Spleen (tissue), 7 donors: ENCODE measurements at regions not wholly inside any gene's neighbourhood (a gene's known extent, or its start where the extent isn't known, plus 50 kb on each side); places are given as distances from the start of the nearest gene placed in this dataset.

ENCODE experiments used
- POLR2A ChIP-seq, 3 donors: fragments of 450-650 bp; IDR thresholded peaks; one replicate each; pipeline ENCODE4 v1.5.1; 2017; ENCODE audit warnings: antibody characterized with exemption in 3 of 3, mild to moderate bottlenecking in 1 of 3
- POLR2AphosphoS5 ChIP-seq, 3 donors: sonication (generic); formaldehyde crosslinking; IDR thresholded peaks; one replicate each; pipeline ENCODE4 v1.5.1; 2017; ENCODE audit warnings: antibody characterized with exemption in 3 of 3
- TF ChIP-seq, protein P1 (sequence below), 11 experiments: fragments of 200-600 bp in 7 of 11; fragments of 450-650 bp in 4 of 11; sonication (generic) in 4 of 11; IDR thresholded peaks in 8 of 11; conservative IDR thresholded peaks in 3 of 11; 1 replicate in 7 of 11; 2 replicates in 4 of 11; pipeline versions ENCODE4 v1.4.0 to v1.8.0; 2016 to 2021; ENCODE audit warnings: antibody characterized with exemption in 11 of 11, inconsistent platforms in 4 of 11, mild to moderate bottlenecking in 1 of 11
- donor health status: DM: no; HTN: no; CAD: no; lungs with moderate emphysema.
- donor health status: DM: no; HTN: no; CAD: no.
- donor health status: DM: no; HTN: no; CAD: no.

DNA sequence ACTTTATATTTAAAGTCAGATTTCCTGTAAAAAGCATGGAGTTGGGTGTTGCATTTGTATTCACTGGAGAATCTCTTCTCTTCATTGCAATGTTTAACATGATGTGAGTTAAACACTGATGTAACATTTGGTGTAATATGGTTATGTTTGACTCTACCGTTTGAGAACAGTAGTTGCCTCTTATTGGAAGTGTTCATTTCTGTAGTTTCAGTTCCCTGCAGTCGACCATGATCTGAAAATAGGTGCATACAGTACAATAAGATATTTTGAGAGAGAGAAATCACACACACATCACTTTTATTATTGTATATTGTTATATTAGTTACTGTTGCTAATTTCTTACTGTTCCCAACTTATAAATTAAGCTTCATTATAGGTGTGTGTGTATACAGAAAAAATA is 105.2 kb upstream of the SPACA7 start:
- TF ChIP-seq, protein P1, sequence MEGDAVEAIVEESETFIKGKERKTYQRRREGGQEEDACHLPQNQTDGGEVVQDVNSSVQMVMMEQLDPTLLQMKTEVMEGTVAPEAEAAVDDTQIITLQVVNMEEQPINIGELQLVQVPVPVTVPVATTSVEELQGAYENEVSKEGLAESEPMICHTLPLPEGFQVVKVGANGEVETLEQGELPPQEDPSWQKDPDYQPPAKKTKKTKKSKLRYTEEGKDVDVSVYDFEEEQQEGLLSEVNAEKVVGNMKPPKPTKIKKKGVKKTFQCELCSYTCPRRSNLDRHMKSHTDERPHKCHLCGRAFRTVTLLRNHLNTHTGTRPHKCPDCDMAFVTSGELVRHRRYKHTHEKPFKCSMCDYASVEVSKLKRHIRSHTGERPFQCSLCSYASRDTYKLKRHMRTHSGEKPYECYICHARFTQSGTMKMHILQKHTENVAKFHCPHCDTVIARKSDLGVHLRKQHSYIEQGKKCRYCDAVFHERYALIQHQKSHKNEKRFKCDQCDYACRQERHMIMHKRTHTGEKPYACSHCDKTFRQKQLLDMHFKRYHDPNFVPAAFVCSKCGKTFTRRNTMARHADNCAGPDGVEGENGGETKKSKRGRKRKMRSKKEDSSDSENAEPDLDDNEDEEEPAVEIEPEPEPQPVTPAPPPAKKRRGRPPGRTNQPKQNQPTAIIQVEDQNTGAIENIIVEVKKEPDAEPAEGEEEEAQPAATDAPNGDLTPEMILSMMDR (IDR thresholded peaks at IDR 0.05 in 8 of 11, conservative IDR thresholded peaks at IDR 0.05 in 3 of 11) = no peak
- TF ChIP-seq POLR2AphosphoS5 (IDR thresholded peaks at IDR 0.05) (no peak), POLR2A (IDR thresholded peaks at IDR 0.05) (no peak)
